Spleen (tissue), 7 donors: ENCODE measurements at regions not wholly inside any gene's neighbourhood (a gene's known extent, or its start where the extent isn't known, plus 50 kb on each side); places are given as distances from the start of the nearest gene placed in this dataset.

ENCODE experiments used
- CTCF ChIP-seq, 11 experiments: fragments of 200-600 bp in 7 of 11; fragments of 450-650 bp in 4 of 11; sonication (generic) in 4 of 11; IDR thresholded peaks in 8 of 11; conservative IDR thresholded peaks in 3 of 11; 1 replicate in 7 of 11; 2 replicates in 4 of 11; pipeline versions ENCODE4 v1.4.0 to v1.8.0; 2016 to 2021; ENCODE audit warnings: antibody characterized with exemption in 11 of 11, inconsistent platforms in 4 of 11, mild to moderate bottlenecking in 1 of 11
- POLR2A ChIP-seq, 3 donors: fragments of 450-650 bp; IDR thresholded peaks; one replicate each; pipeline ENCODE4 v1.5.1; 2017; ENCODE audit warnings: antibody characterized with exemption in 3 of 3, mild to moderate bottlenecking in 1 of 3
- POLR2AphosphoS5 ChIP-seq, 3 donors: sonication (generic); formaldehyde crosslinking; IDR thresholded peaks; one replicate each; pipeline ENCODE4 v1.5.1; 2017; ENCODE audit warnings: antibody characterized with exemption in 3 of 3
- donor health status: DM: no; HTN: no; CAD: no; lungs with moderate emphysema.
- donor health status: DM: no; HTN: no; CAD: no.
- donor health status: DM: no; HTN: no; CAD: no.

DNA sequence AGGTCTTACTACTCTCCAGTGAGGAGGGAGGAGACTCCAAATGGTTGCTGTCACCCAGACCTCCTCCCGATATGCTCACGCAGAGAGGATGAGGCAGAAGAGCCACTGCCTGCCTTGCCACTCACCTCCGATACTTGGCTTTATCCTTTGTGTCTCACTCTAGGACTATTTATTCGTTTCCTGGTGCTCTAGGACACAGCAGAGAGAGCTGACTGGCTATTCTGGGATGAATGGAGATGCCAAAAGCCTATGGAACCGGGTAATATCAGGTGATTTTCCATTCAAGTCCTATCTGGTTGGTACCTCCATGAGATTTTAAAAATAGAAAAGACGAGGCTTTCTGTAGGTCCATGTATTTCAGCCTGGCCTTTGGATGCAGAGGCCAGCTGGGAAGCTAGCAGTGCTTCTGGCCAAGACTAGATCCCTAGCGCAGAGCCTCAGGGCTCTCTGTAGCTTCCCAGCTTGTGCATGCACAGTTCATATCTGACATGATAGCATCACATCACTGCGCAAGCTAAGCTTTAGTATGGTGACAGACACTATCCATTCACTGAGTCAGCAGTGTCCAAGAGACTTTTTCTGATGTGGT lies 239.0 kb upstream of the ANKRD30A start:
- TF ChIP-seq CTCF (IDR thresholded peaks at IDR 0.05 in 8 of 11, conservative IDR thresholded peaks at IDR 0.05 in 3 of 11) (no peak), POLR2A (IDR thresholded peaks at IDR 0.05) (no peak), POLR2AphosphoS5 (IDR thresholded peaks at IDR 0.05) (no peak)
